ENCODE measurements at regions not wholly inside any gene's neighbourhood (a gene's known extent, or its start where the extent isn't known, plus 50 kb on each side); places are given as distances from the start of the nearest gene placed in this dataset.

GRCh38 chr4:181350615-181351415 lies 892.4 kb upstream of the TENM3 start:
- intact Hi-C loops (cut with micrococcal nuclease; ENCODE audit: unreplicated experiment), result no loop called here
- Histone ChIP-seq H3K9me3 (no peaks in the 10 kb centered on the region), H3K4me1 (no peaks in the 10 kb centered on the region), H3K36me3 (ENCODE audit: control insufficient read depth, insufficient read depth, low read length) (no peaks in the 10 kb centered on the region), H3K4me3 (ENCODE audit: low read depth, low read length) (no peak overlapping the region), H3K27me3 (replicated peaks; ENCODE audit: control insufficient read depth, insufficient read depth, low read length) (no peaks in the 10 kb centered on the region)
- no TSS peak for BruUV-seq (replicated peaks)
- POLR2A ChIA-PET, result no interaction called here
- H3K27ac Mint-ChIP-seq (ENCODE audit: unreplicated experiment), result no peak overlapping the region
- H3K36me3 Mint-ChIP-seq (ENCODE audit: insufficient read depth, unreplicated experiment), result no peaks in the 10 kb centered on the region
- CTCF ChIA-PET, result no interaction called here
- H3K27me3 Mint-ChIP-seq (ENCODE audit: insufficient read depth, unreplicated experiment), result peaks cover 19% of the 10 kb centered on the region
- DNase-seq, result no peak
- H3K4me3 Mint-ChIP-seq (ENCODE audit: unreplicated experiment), result no peak overlapping the region
- TF ChIP-seq, protein P1, sequence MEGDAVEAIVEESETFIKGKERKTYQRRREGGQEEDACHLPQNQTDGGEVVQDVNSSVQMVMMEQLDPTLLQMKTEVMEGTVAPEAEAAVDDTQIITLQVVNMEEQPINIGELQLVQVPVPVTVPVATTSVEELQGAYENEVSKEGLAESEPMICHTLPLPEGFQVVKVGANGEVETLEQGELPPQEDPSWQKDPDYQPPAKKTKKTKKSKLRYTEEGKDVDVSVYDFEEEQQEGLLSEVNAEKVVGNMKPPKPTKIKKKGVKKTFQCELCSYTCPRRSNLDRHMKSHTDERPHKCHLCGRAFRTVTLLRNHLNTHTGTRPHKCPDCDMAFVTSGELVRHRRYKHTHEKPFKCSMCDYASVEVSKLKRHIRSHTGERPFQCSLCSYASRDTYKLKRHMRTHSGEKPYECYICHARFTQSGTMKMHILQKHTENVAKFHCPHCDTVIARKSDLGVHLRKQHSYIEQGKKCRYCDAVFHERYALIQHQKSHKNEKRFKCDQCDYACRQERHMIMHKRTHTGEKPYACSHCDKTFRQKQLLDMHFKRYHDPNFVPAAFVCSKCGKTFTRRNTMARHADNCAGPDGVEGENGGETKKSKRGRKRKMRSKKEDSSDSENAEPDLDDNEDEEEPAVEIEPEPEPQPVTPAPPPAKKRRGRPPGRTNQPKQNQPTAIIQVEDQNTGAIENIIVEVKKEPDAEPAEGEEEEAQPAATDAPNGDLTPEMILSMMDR (IDR thresholded peaks at IDR 0.05; ENCODE audit: insufficient read depth in 1 of 2, low read depth in 1 of 2, low read length in 1 of 2, severe bottlenecking in 1 of 2, unreplicated experiment in 1 of 2), result no peak
- H3K4me1 Mint-ChIP-seq (ENCODE audit: low read depth, unreplicated experiment), result no peaks in the 10 kb centered on the region
- no peaks in the 10 kb centered on the region for H3K9me3 Mint-ChIP-seq (ENCODE audit: unreplicated experiment)

- no peaks in the 10 kb centered on the region for H3K9me3 ChIP-seq
- no peaks in the 10 kb centered on the region for H3K36me3 Mint-ChIP-seq (ENCODE audit: insufficient read depth, unreplicated experiment)
- H3K36me3 ChIP-seq (ENCODE audit: control insufficient read depth, insufficient read depth, low read length), result no peaks in the 10 kb centered on the region
- H3K4me3 ChIP-seq (ENCODE audit: low read depth, low read length), result no peak overlapping the region
- no peaks in the 10 kb centered on the region for H3K27me3 ChIP-seq (replicated peaks; ENCODE audit: control insufficient read depth, insufficient read depth, low read length)
- no peak overlapping the region for H3K4me3 Mint-ChIP-seq (ENCODE audit: unreplicated experiment)
- TF ChIP-seq, protein P1 (IDR thresholded peaks at IDR 0.05; ENCODE audit: insufficient read depth in 1 of 2, low read depth in 1 of 2, low read length in 1 of 2, severe bottlenecking in 1 of 2, unreplicated experiment in 1 of 2), result no peak
- no peaks in the 10 kb centered on the region for H3K4me1 ChIP-seq
- H3K4me1 Mint-ChIP-seq (ENCODE audit: low read depth, unreplicated experiment), result no peaks in the 10 kb centered on the region
- ChIA-PET POLR2A (no interaction called here), CTCF (no interaction called here)
- DNase-seq, result no peak
- no TSS peak for BruUV-seq (replicated peaks)
- H3K9me3 Mint-ChIP-seq (ENCODE audit: unreplicated experiment), result no peaks in the 10 kb centered on the region
- H3K27me3 Mint-ChIP-seq (ENCODE audit: insufficient read depth, unreplicated experiment), result peaks cover 8% of the 10 kb centered on the region
- H3K27ac Mint-ChIP-seq (ENCODE audit: unreplicated experiment), result no peak overlapping the region
- intact Hi-C loops (cut with micrococcal nuclease; ENCODE audit: unreplicated experiment), result no loop called here
Observed at GRCh38 chr4:181364504-181364903, 878.7 kb upstream of the TENM3 start.

DNA sequence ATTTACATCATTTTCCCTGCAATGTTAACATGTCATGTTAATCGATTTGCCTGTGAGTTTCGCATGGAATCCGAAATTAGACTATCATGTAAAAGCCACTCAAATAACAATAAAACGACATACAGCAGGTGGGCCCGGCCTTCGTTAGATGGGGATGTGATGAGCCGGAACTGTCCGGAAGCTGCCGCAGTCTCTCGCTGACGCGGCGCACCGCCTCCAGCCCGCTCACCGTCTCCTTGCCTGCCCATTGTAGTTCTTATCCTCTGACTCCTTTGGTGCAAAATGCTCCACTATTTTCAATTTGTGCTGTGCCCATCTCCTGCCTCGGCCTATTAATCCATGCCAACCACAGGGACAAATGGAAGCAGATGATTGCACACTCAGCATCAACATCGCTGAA lies 877.5 kb upstream of the TENM3 start:
- no peaks in the 10 kb centered on the region for H3K4me1 Mint-ChIP-seq (ENCODE audit: low read depth, unreplicated experiment)
- ChIA-PET CTCF (no interaction called here), POLR2A (no interaction called here)
- BruUV-seq (replicated peaks), result no TSS peak
- H3K27me3 Mint-ChIP-seq (ENCODE audit: insufficient read depth, unreplicated experiment), result peaks cover 8% of the 10 kb centered on the region
- H3K9me3 Mint-ChIP-seq (ENCODE audit: unreplicated experiment), result no peaks in the 10 kb centered on the region
- Histone ChIP-seq H3K4me3 (ENCODE audit: low read depth, low read length) (no peak overlapping the region), H3K9me3 (no peaks in the 10 kb centered on the region), H3K4me1 (no peaks in the 10 kb centered on the region), H3K27me3 (replicated peaks; ENCODE audit: control insufficient read depth, insufficient read depth, low read length) (no peaks in the 10 kb centered on the region), H3K36me3 (ENCODE audit: control insufficient read depth, insufficient read depth, low read length) (no peaks in the 10 kb centered on the region)
- intact Hi-C loops (cut with micrococcal nuclease; ENCODE audit: unreplicated experiment), result no loop called here
- no peak overlapping the region for H3K27ac Mint-ChIP-seq (ENCODE audit: unreplicated experiment)
- H3K36me3 Mint-ChIP-seq (ENCODE audit: insufficient read depth, unreplicated experiment), result no peaks in the 10 kb centered on the region
- TF ChIP-seq, protein P1 (IDR thresholded peaks at IDR 0.05; ENCODE audit: insufficient read depth in 1 of 2, low read depth in 1 of 2, low read length in 1 of 2, severe bottlenecking in 1 of 2, unreplicated experiment in 1 of 2), result no peak
- no peak for DNase-seq
- no peak overlapping the region for H3K4me3 Mint-ChIP-seq (ENCODE audit: unreplicated experiment)

Measured in Caco-2 (cell line).